NCI-H82 treated with DMSO at 0.1 percent for 48 hours (cell line): ENCODE measurements at regions not wholly inside any gene's neighbourhood (a gene's known extent, or its start where the extent isn't known, plus 50 kb on each side); places are given as distances from the start of the nearest gene placed in this dataset.

Experiments
- DNase-seq: peaks from one replicate; lab custom pipeline; 2025; ENCODE audit not compliant: unreplicated experiment; lab: John Stamatoyannopoulos, UW

- DNase-seq = no peak
Observed at GRCh38 chr22:27540656-27541396, 260.7 kb downstream of the MN1 start.

- DNase-seq = no peak
Observed at GRCh38 chr22:27541836-27542235, 259.7 kb downstream of the MN1 start.

GRCh38 chr22:27542602-27543001, 259.0 kb downstream of the MN1 start:
- no peak for DNase-seq

- DNase-seq = no peak
Observed at GRCh38 chr22:27543460-27543859, 258.1 kb downstream of the MN1 start.

DNA sequence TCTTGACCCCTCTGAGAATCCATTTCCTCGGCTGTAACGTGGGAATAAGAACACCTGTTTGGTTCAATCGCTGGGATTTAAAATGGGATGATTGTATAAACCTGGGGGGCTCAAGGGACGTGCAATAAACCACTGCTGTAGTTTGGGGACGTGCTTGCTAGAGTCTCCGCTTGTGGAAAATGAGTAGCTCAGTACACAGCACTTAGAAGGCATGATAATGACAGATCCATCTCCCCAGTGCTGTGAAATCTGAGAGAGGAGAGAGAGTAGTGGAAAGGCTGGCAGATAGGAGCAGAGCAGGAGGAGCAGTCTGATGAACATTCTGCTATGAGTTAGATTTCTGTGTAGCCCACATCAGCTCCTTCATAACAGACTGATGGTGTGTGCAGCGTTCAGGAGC, 256.5 kb downstream of the MN1 start:
- no peak for DNase-seq

DNA sequence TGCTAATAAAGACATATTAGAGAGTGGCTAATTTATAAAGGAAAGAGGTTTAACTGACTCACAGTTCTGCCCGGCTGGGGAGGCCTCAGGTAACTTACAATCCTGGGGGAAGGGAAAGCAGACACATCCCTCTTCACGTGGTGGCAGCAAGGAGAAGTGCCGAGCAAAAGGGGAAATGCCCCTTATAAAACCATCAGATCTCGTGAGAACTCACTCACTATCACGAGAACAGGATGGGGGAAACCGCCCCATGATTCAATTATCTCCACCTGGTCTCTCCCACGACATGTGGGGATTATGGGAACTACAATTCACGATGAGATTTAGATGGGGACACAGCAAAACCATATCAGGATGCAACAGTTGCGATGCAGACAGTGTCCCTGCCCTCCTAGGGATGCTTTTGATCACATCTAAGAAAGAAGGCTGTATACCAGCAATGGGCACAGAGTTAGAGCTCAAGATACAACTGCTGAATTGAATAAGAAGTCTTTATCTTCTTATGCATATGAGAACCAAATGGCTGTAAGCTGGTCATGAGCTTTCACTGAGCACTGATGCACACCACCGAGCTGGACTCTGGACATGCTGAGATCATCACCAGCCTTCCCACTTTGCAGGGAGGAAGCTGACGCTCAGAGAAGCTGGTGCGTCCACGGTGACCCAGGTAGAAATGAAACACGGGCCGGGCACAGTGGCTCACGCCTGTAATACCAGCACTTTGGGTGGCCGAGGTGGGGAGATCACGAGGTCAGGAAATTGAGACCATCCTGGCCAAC, 255.2 kb downstream of the MN1 start:
- no peak for DNase-seq

- DNase-seq = no peak
Observed at GRCh38 chr22:27551402-27551801, 250.2 kb downstream of the MN1 start.

DNA sequence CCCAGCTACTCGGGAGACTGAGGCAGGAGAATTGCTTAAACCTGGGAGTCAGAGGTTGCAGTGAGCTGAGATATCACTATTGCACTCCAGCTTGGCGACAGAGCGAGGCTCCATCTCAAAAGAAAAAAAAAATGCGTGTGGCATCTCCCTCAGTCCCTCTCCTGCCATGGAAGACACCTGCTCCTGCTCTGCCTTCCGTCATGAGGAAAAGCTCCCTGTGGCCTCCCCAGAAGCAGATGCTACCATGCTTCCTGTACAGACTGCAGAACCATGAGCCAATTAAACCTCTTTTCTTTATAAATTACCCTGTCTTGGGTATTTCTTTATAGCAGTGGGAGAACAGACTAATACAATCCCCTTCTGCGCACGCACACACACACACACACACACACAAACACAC, 249.4 kb downstream of the MN1 start:
- no peak for DNase-seq

DNA sequence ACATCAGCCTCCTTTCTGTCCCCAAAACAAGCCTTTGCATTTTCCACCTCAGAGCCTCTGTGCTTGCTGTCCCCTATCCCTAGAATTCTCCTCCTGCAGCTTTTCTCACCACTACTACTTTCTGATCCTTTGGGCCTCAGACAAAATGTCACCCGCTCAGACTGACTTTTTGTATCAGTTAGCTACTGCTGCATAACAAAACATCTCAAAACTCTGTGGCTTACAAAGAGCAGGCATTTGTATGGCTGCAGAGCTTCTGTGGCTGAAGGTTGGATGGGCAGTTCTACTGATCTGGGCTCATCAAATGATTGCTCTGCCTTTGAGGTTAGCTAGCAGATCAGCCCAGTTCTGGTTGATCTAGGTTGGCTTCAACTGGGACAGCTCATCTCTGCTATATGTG, 248.7 kb downstream of the MN1 start:
- DNase-seq = no peak

DNA sequence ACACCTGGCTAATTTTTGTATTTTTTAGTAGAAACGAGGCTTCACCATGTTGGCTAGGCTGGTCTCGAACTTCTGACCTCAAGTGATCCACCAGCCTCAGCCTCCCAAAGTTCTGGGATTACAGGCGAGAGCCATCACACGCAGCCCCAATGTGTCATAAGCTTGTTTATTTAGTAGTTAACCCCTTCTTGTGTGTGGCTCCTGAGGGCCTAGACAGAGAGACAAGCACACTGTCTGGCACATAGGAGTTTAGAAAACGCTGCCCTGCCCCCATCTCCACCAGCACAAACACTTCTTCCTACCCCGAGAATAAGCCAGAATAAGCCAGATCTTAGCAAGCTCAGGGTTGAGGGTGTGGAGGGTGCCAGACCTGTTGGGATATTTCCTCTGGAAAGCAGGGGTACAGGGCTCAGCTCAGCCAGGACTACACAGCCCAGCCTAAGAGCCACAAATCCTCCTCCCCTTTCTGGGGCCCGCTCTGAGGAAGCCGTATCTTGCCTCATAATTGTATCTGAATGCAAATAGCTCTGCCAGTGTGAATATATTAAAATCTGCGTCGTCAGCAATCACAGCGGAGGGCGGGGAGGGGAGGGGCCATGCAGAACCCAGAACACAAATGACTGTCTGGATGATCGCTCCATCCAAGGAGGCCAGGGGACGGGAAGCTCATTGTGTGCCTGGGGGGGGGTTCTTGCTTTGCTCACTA, 247.3 kb downstream of the MN1 start:
- no peak for DNase-seq

- DNase-seq = no peak
Observed at GRCh38 chr22:27554841-27555456, 246.6 kb downstream of the MN1 start.

GRCh38 chr22:27556371-27556770, 245.2 kb downstream of the MN1 start:
- DNase-seq = no peak

DNA sequence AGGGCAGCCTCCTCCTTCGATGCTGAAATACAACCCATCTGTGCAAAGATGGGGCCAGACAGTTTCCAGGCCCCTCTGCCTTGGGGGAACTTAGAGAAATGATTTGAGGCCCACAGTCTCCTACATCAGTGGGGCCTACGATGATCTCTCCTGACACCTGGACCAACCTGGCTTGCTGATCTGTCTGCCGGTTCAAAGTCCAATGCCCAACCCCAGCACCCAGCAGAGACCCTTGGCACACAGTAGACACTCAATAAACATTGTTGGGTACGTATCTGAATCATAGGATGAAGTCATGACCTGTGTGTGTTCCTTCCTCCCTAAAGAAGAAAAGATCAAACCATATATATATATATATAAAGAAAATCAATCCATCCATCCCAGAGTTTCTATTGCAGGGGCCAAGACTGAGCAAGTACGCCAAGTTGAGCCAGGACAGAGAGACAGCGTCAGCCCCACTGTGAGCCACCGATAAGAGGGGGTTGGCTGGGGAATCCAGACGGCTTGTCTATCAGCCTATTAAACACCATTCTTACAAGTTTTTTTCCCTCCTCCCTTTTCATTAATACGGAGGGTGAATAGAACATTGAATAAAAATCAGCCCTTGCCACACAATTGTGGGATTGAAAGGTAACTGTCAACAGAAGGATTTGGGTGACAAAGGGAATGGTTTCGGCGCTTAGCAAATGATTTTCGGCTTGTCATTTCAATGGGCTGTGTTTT, 244.1 kb downstream of the MN1 start:
- no peak for DNase-seq

DNA sequence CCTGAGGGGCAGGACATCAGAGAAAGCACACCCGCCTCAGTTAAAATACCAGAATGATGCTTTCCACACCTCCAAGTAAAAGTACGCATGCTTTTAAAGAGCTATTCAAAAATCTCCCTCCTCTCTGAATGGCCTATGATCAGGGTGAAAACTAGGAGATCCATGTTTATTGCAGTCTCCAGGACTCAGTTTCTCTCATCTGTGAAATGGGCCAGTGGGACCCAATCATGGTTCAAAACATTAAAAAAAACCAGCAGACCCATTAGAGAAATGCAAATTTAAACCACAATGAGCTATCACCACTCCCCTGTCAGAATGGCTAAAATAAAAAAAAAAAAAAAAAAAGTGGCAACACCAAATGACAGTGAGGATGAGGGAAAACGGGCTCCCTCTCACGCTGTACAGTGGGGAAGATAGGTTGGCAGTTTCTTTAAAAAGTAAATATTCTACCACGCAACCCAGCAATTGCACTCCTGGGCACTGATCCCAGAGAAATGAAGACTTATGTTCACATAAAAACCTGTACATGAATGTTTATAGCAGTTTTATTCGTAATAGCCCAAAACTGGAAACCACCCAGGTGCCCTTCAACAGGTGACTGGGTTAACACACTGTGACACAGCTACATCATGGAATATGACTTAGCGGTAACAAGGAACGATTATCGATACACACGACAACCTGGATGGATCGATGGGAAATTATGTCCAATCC, 242.7 kb downstream of the MN1 start:
- DNase-seq = no peak

DNA sequence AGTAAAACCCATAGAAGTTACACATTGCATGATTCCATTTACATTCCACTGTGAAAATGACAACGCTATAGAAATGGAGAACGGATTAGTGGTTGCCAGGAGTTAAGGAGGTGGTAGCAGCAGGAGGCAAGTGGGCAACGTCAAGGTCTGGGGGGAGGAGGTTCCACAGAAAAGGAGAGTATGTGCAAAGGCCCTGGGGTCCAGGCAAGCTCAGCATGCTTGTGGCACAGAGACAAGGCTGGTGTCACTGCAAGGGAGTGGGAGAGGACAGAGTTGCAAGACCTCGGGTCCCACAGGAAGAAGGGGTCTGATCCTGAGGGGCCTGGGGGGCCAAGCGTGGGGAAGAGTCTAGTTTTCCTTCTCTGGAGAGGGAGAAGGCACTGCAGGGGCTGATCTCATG, 240.8 kb downstream of the MN1 start:
- DNase-seq = no peak

GRCh38 chr22:27561286-27561904, 240.2 kb downstream of the MN1 start:
- no peak for DNase-seq

- no peak for DNase-seq
Observed at GRCh38 chr22:27564806-27565205, 236.8 kb downstream of the MN1 start.

DNA sequence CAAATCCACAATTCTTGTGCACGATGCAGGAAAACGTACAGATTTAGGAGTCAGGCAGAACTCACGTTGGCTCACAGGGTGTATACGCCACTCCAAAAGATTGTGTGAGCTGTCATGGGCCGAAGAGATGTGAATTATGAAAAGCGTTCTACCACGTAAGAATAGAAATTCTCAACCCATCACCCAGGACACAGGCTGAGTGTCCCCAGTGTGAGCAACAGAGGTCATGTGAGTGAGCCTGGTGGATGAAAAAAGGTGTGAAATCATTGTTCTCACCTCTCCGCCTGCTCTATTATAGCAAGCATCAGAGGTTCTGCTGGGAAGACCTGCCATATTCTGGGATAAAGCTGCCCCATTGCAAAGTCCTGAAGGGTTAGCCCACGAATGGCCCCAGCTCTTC, 235.0 kb downstream of the MN1 start:
- no peak for DNase-seq

DNA sequence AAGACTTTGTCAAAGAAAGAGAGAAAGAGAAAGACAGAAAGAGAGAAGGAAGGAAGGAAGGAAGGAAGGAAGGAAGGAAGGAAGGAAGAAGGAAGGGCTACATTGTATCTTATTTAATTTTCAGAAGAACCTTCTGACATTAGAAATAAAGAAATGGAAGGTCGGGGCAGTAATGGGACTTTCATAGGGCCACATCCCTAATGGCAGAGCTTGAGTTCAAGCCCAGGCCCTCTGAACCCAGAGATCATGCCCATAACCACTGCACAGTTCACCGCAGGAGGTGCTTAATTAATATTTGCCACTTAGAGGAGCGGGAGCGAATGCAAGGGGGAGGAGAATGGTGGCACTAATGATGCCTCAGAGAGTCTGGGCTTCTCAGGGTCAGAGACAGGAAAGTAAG, 233.3 kb downstream of the MN1 start:
- no peak for DNase-seq
